Left ventricle myocardium inferior (tissue), 1 donor: ENCODE measurements at regions not wholly inside any gene's neighbourhood (a gene's known extent, or its start where the extent isn't known, plus 50 kb on each side); places are given as distances from the start of the nearest gene placed in this dataset.

Source experiments
- DNase-seq: peaks from one replicate; pipeline ENCODE4 v3.0.0-alpha.2; 2020
- H3K27ac ChIP-seq: fragments of 200-600 bp; replicated peaks from 2 replicates; pipeline ENCODE4 v1.8.0; 2021
- H3K27me3 ChIP-seq: fragments of 200-600 bp; 2 replicates; pipeline ENCODE4 v1.8.0; 2021; ENCODE audit warnings: low read depth
- H3K36me3 ChIP-seq: fragments of 200-600 bp; 2 replicates; pipeline ENCODE4 v1.8.0; 2021
- H3K4me1 ChIP-seq: fragments of 200-600 bp; 2 replicates; pipeline ENCODE4 v1.8.0; 2021
- H3K4me3 ChIP-seq: fragments of 200-600 bp; 2 replicates; pipeline ENCODE4 v1.8.0; 2021; ENCODE audit warnings: mild to moderate bottlenecking, moderate library complexity
- H3K9me3 ChIP-seq: fragments of 200-600 bp; replicated peaks from 2 replicates; pipeline ENCODE4 v1.8.0; 2021
- CTCF ChIP-seq: fragments of 200-600 bp; IDR thresholded peaks from 2 replicates; pipeline ENCODE4 v1.8.0; 2021; ENCODE audit warnings: antibody characterized with exemption, mild to moderate bottlenecking, borderline replicate concordance
- intact Hi-C: fragments of 100-400 bp; cut with micrococcal nuclease; formaldehyde crosslinking; loops from one replicate; pipeline ENCODE4 v1.11.0; 2022
- donor health status: DM: no; HTN: yes; CAD: no; lungs with severe emphysema.

DNA sequence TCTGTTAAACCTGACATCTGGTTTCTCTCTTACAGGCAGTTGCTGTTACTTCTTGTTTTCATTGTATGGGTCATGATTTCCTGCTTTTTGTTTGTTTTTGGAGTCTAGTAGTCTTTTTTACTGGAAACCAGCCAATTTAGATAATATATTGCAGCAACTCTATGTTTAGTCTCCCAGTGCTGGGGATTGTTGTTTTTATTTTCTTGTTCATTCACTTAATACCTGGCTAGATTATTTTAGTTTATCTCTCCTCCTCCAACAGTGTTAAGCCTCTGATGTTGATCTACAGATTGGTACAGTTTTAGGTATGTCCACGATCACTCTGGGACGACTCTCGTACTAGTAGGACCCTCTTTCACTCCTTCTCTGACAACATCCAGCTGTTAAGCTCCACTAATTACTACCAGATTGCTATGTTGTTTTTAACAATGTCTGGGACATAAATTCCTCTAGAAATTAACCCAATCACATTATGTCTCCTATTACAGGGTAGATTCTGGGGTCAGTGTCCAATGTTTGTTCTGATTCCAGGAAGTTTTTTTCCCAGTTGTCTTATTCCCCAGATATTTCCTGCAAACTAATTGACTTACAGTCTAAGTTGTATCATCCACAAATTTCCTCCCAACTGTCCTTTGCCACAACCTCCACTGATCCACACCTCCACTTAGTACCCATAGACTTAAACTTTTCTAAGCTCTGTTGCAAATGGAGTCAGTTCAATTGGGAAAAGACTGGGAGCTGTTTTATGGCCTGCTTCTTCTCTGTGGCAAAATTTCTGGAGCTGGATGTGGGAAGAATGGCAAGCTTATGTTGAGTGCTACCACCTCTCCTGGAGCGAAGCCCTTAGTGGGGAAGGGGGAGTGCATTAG, 1280.6 kb upstream of the CNTN5 start:
- H3K27me3 ChIP-seq, result no peaks in the 10 kb centered on the region
- no peaks in the 10 kb centered on the region for H3K36me3 ChIP-seq
- intact Hi-C loops, result no loop called here
- no peak for TF ChIP-seq CTCF
- peaks cover 42% of the 10 kb centered on the region for H3K9me3 ChIP-seq
- H3K4me3 ChIP-seq, result no peak overlapping the region
- H3K27ac ChIP-seq, result peak overlapping the region; percentile 80
- peaks cover 18% of the 10 kb centered on the region for H3K4me1 ChIP-seq
- DNase-seq, result no peak

DNA sequence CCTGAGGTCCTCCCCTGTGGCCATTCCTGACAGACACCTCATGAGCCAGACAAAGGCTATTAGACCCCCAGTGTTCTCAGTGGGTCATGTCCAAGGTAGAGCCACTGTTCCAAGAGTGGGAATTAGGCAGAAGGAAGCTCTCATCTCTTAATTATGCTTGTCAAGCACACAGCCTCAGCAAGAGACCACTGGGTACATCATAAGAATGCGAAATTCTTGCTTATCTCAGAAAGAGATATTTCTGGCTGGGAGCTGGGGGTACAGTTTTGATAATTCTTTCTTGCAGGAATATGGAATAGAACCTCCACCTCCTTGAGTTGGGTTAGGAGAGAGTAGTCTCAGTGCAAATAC, 1280.0 kb upstream of the CNTN5 start:
- no peak overlapping the region for H3K4me3 ChIP-seq
- intact Hi-C loops, result no loop called here
- H3K27ac ChIP-seq, result peak overlapping the region; percentile 80
- H3K4me1 ChIP-seq, result peaks cover 18% of the 10 kb centered on the region
- no peak for DNase-seq
- no peak for TF ChIP-seq CTCF
- no peaks in the 10 kb centered on the region for H3K27me3 ChIP-seq
- H3K36me3 ChIP-seq, result no peaks in the 10 kb centered on the region
- H3K9me3 ChIP-seq, result peaks cover 36% of the 10 kb centered on the region

GRCh38 chr11:97742717-97743116, 1278.0 kb upstream of the CNTN5 start:
- Histone ChIP-seq H3K36me3 (no peaks in the 10 kb centered on the region), H3K27ac (no peak overlapping the region), H3K27me3 (no peaks in the 10 kb centered on the region), H3K9me3 (peaks cover 16% of the 10 kb centered on the region), H3K4me1 (peaks cover 22% of the 10 kb centered on the region), H3K4me3 (no peak overlapping the region)
- intact Hi-C loops, result no loop called here
- no peak for DNase-seq
- TF ChIP-seq CTCF, result no peak

GRCh38 chr11:97743205-97743742, 1277.5 kb upstream of the CNTN5 start:
- DNase-seq, result no peak
- H3K9me3 ChIP-seq, result peaks cover 11% of the 10 kb centered on the region
- H3K27ac ChIP-seq, result no peak overlapping the region
- H3K36me3 ChIP-seq, result no peaks in the 10 kb centered on the region
- no peak for TF ChIP-seq CTCF
- intact Hi-C loops, result no loop called here
- peaks cover 22% of the 10 kb centered on the region for H3K4me1 ChIP-seq
- H3K27me3 ChIP-seq, result no peaks in the 10 kb centered on the region
- no peak overlapping the region for H3K4me3 ChIP-seq

DNA sequence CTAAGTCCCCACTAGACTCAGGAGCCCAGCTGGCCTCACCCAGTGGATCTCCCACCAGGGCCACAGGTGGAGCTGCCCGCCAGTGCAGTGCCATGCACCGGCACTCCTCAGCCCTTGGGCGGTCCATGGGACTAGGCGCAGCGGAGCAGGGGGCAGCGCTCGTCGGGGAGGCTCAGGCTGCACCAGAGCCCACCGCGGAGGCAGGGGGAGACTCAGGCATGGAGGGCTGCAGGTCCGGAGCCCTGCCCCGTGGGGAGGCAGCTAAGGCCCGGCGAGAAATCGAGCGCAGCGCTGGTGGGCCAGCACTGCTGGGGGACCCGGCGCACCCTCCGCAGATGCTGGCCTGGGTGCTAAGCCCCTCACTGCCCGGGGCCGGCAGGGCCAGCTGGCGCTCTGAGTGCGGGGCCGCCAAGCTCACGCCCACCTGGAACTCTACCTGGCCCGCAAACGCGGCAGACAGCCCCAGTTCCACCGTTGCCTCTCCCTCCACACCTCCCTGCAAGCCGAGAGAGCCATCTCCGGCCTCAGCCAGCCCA, 1275.2 kb upstream of the CNTN5 start:
- Histone ChIP-seq H3K27me3 (no peaks in the 10 kb centered on the region), H3K4me1 (peaks cover 10% of the 10 kb centered on the region), H3K36me3 (no peaks in the 10 kb centered on the region), H3K9me3 (peaks cover 7% of the 10 kb centered on the region), H3K4me3 (no peak overlapping the region), H3K27ac (no peak overlapping the region)
- DNase-seq, result no peak
- intact Hi-C loops, result no loop called here
- no peak for TF ChIP-seq CTCF
